GM10266 (cell line): ENCODE measurements at regions not wholly inside any gene's neighbourhood (a gene's known extent, or its start where the extent isn't known, plus 50 kb on each side); places are given as distances from the start of the nearest gene placed in this dataset.
"Not testable (repeated sequence)": the region's sequence is repeated elsewhere in the genome, so short reads cannot be mapped to it uniquely, and the experiment has no call there.

Source experiments
- DNase-seq: peaks from one replicate; pipeline ENCODE4 v3.0.0; 2012; ENCODE audit errors: extremely low spot score
- TF ChIP-seq, protein P1 (sequence below): IDR thresholded peaks from 2 replicates; pipeline ENCODE4 v1.5.1; 2012; ENCODE audit warnings: mild to moderate bottlenecking, low read depth; ENCODE audit not compliant: control insufficient read depth, insufficient read depth; ENCODE audit errors: missing control alignments

DNA sequence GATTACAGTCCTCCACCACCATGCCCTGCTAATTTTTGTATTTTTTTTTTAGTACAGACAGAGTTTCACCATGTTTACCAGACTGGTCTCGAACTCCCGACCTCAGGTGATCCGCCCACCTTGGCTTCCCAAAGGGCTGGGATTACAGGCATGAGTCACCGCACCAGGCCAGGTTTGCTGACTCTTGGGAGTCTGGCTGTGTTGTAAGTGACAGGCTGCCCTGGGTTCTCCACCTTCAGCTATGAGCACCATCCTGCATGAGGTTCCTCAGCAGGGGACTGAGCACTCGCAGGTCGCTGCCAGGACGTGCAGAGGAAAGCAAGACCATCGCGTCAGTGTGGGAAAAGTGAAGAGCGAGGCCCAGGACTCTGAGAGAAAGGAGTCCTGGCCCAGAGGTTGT lies 112.6 kb upstream of the NDUFV2 start:
- DNase-seq = no peak
- TF ChIP-seq, protein P1, sequence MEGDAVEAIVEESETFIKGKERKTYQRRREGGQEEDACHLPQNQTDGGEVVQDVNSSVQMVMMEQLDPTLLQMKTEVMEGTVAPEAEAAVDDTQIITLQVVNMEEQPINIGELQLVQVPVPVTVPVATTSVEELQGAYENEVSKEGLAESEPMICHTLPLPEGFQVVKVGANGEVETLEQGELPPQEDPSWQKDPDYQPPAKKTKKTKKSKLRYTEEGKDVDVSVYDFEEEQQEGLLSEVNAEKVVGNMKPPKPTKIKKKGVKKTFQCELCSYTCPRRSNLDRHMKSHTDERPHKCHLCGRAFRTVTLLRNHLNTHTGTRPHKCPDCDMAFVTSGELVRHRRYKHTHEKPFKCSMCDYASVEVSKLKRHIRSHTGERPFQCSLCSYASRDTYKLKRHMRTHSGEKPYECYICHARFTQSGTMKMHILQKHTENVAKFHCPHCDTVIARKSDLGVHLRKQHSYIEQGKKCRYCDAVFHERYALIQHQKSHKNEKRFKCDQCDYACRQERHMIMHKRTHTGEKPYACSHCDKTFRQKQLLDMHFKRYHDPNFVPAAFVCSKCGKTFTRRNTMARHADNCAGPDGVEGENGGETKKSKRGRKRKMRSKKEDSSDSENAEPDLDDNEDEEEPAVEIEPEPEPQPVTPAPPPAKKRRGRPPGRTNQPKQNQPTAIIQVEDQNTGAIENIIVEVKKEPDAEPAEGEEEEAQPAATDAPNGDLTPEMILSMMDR = no peak

DNA sequence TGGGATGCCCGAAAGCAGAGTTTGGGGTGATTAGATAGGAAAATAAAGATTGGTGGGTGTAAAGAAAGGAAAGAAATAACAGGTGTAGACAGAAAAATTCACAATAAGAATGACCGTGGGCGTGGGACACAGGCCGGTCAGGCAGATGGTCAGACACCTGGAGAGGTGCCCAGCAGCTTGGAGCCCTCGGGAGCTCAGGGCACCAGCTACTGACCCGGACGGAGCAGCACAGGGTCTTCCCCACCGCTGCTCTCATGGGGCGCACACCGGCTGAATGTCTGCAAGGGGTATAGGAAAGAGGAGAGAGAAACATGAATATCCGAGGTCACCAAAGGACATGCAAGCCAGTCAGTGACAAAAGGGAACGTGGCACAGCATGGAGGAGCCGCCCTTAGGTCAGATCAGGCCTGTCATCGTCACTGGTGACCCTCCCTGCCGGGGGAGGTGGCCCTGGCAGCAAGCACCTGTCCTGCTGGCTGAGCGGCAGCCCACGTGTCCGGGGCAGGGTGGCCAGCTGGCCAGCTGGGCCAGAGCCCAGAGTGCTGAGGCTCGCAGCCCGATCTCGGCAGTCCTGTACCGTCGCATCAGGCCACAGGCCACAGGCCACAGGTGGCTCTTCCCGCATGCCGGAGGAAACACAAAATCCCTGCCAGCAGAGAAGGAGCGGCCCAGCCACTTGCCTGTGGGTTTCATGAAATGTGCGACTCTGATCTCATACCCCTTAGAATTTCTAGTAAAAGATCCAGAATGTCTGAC lies 112.0 kb upstream of the NDUFV2 start:
- DNase-seq = no peak
- TF ChIP-seq, protein P1 = no peak

DNA sequence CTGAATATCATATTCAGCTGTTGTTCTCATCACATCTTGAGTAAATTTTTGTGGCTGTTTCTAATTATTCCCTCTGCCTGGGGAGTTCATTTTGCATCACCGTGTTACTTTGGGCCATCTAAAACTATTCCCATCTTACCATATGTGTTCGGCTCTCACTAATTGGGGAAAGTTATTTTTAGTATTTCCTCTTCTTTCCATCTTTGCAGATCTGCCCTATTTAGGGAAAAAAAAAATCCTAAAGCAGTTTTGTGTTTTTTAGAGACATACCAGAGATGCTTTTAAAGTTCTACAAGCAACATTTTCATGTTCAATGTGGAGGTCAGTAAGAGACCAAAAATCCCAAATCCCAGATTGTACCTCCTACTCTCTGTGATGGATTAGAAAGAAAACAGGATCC lies 111.3 kb upstream of the NDUFV2 start:
- TF ChIP-seq, protein P1 = no peak
- DNase-seq = no peak

- not testable (repeated sequence) for DNase-seq
These were observed 110.0 kb upstream of the NDUFV2 start for GRCh38 chr18:8992500-8992899.

DNA sequence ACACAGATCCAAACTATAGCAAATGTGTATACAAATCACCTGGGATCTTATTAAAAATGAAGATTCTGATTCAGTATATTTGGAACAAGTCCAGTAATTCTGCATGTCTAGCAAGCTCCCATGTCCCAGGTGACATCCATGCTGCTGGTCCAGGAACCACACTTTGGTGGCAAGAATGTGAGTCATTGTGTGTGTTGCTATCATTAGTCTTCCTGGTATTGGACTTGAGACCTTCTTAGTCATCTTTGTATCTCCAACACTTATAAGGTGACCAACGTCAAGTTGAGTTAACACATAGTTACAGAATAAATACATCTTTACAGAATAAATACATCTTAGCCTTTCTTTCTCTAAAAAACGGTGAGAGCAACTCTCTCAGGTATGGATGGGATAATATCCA lies 107.9 kb upstream of the NDUFV2 start:
- TF ChIP-seq, protein P1 = no peak
- no peak for DNase-seq

DNA sequence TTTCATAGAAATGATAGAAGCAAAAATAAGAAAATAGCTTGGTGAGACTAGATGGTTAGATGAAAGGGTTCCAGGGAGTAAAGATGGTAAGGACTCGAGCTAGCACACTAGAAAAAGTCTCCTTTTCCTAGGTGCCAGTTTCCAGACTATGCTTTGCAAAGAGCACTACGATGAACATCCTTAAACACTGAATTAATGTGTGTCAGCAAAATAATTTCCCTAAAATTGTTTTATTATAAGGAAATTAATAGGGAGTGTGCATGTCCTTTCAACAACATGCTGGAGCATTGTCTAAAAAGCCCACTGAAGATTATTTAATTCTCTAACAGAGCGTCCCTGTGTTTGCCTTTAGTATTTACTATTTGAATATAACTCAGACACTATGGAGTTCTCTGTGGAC lies 107.4 kb upstream of the NDUFV2 start:
- TF ChIP-seq, protein P1 = no peak
- no peak for DNase-seq

DNA sequence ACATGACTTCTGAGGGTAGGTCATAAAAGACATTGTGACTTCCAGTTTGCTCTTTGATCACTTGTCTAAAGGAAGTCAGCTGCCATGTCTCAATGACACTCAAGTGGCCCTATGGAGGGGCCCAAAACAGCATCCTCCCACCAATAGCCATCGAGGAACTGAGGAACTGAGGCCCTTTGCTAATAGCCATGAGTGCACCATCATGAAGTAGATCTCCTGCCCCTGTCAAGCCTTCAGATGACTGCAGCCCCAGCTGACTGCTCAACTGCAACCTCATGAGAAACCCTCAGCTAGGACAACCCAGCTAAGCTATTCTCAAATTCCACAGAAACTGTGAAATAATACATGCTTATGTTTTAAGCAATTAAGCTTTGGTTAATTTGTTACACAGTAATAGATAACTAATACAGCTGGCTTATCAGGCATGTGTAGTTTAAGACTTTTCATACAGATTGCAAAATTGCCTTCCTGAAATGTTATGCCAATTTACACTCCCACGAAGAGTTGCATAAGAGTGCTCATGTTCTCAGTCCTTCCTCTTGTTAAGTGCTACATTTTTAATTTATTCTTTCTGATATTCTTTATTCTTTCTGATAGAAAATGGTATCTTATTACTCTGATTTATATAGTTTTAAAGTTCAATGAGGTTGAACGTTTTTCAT lies 105.6 kb upstream of the NDUFV2 start:
- TF ChIP-seq, protein P1 = no peak
- no peak for DNase-seq
